ENCODE measurements at regions not wholly inside any gene's neighbourhood (a gene's known extent, or its start where the extent isn't known, plus 50 kb on each side); places are given as distances from the start of the nearest gene placed in this dataset.
"Not testable (repeated sequence)": the region's sequence is repeated elsewhere in the genome, so short reads cannot be mapped to it uniquely, and the experiment has no call there.

- no peak for DNase-seq (ENCODE audit: low read depth)
Measured at GRCh38 chr6:21334651-21335050, 258.9 kb upstream of the SOX4 start.

- no peak for DNase-seq (ENCODE audit: low read depth)
Measured at GRCh38 chr6:21335591-21335990, 258.0 kb upstream of the SOX4 start.

- no peak for DNase-seq (ENCODE audit: low read depth)
Measured at GRCh38 chr6:21337263-21337662, 256.3 kb upstream of the SOX4 start.

GRCh38 chr6:21340573-21340972, 253.0 kb upstream of the SOX4 start:
- no peak for DNase-seq (ENCODE audit: low read depth)

- DNase-seq (ENCODE audit: low read depth), result no peak
Measured at GRCh38 chr6:21341910-21342309, 251.6 kb upstream of the SOX4 start.

- DNase-seq (ENCODE audit: low read depth), result no peak
Measured at GRCh38 chr6:21342501-21342900, 251.1 kb upstream of the SOX4 start.

- DNase-seq (ENCODE audit: low read depth), result not testable (repeated sequence)
Measured at GRCh38 chr6:21345704-21346103, 247.8 kb upstream of the SOX4 start.

GRCh38 chr6:21348146-21348503, 245.4 kb upstream of the SOX4 start:
- DNase-seq (ENCODE audit: low read depth), result no peak

- DNase-seq (ENCODE audit: low read depth), result peak; percentile 39
Measured at GRCh38 chr6:21348504-21349195, 244.9 kb upstream of the SOX4 start.

- DNase-seq (ENCODE audit: low read depth), result no peak
Measured at GRCh38 chr6:21349834-21350233, 243.7 kb upstream of the SOX4 start.

- DNase-seq (ENCODE audit: low read depth), result no peak
Measured at GRCh38 chr6:21350926-21351325, 242.6 kb upstream of the SOX4 start.

- DNase-seq (ENCODE audit: low read depth), result no peak
Measured at GRCh38 chr6:21352131-21352530, 241.4 kb upstream of the SOX4 start.

GRCh38 chr6:21354805-21355238, 238.7 kb upstream of the SOX4 start:
- DNase-seq (ENCODE audit: low read depth), result no peak

GRCh38 chr6:21355638-21356037, 237.9 kb upstream of the SOX4 start:
- DNase-seq (ENCODE audit: low read depth), result no peak

- DNase-seq (ENCODE audit: low read depth), result no peak
Measured at GRCh38 chr6:21357262-21357661, 236.3 kb upstream of the SOX4 start.

GRCh38 chr6:21359926-21360325, 233.6 kb upstream of the SOX4 start:
- no peak for DNase-seq (ENCODE audit: low read depth)

- DNase-seq (ENCODE audit: low read depth), result no peak
Measured at GRCh38 chr6:21360336-21360735, 233.2 kb upstream of the SOX4 start.

- no peak for DNase-seq (ENCODE audit: low read depth)
Measured at GRCh38 chr6:21367148-21367547, 226.4 kb upstream of the SOX4 start.

- DNase-seq (ENCODE audit: low read depth), result no peak
Measured at GRCh38 chr6:21367649-21368154, 225.8 kb upstream of the SOX4 start.

- DNase-seq (ENCODE audit: low read depth), result no peak
Measured at GRCh38 chr6:21371061-21371460, 222.5 kb upstream of the SOX4 start.

- DNase-seq (ENCODE audit: low read depth), result no peak
Measured at GRCh38 chr6:21371676-21372171, 221.8 kb upstream of the SOX4 start.

GRCh38 chr6:21375151-21376116, 218.1 kb upstream of the SOX4 start:
- DNase-seq (ENCODE audit: low read depth), result no peak

- no peak for DNase-seq (ENCODE audit: low read depth)
Measured at GRCh38 chr6:21377356-21377755, 216.2 kb upstream of the SOX4 start.

All from ELR (cell line).